ENCODE measurements at regions not wholly inside any gene's neighbourhood (a gene's known extent, or its start where the extent isn't known, plus 50 kb on each side); places are given as distances from the start of the nearest gene placed in this dataset.

DNA sequence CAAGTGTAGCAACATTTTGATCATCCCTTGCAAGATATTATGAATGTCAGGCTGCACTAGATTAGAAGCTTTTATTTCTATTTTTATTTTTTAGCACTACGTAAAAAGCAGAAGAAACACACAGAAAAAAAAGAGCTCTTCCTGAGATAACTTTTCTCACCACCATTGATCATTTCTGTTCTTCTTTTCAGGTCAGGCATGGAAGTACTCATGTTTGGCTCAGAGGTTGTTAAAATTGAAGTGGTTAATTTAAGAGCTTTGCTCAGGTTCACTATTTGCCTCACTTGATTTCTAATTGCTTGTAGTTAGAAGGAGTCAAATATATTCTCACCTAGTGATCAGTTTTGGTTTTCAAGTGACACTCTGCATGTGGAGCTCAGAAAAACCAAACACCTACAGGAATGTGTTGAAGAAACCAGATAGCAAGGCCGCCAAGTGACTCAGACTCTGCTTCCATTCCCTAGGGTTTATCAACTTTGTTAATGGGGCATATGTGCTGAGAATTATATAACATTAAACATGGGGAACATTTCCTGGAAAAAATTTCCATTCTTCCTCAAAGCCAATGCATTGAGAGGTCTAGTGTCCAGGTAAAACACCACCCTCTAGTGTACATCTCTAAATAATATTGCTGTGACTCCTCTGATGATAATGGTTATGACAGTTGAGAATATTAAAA, 679.8 kb downstream of the CETN3 start:
- DNase-seq (ENCODE audit: low read depth in 3 of 3): no peak

DNA sequence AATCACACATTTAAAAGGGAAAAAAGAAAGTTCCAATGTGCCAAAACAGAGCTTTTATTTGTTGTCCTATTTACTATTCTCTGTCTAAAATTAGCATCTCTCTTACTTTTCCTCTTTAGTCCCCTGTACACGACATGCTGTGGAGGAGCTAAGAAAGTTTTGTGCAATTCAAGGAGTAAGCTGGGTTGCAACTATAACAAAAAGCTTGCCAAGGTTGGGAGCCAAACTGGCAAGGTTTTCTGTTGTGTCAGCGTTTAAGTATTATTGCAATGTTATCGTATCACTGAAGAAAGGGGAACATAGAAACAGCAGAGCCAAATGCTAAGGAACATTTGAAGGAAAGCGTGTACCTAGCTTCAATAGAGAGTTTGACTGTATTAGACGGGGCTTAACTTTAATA, 680.8 kb downstream of the CETN3 start:
- DNase-seq (ENCODE audit: low read depth in 3 of 3): no peak

DNA sequence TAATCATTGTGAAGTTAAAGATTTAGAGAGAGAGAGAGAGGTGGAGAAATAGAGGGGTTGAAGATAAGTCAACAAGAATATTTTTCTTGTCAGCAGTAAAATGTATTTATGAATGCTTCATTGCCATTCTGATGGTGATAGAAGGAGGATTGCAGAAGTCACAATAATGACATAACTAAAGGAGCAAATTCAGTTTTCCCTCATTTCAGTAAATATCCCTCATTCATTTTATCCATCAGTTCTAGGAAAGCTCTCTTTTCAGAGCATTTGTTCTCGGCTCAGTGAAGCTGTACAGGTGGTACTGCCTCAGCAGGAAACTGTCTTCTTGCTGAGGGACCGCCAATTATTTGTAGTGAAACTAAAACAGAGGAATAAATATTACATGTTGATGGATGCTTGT, 681.4 kb downstream of the CETN3 start:
- no peak for DNase-seq (ENCODE audit: low read depth in 3 of 3)

DNA sequence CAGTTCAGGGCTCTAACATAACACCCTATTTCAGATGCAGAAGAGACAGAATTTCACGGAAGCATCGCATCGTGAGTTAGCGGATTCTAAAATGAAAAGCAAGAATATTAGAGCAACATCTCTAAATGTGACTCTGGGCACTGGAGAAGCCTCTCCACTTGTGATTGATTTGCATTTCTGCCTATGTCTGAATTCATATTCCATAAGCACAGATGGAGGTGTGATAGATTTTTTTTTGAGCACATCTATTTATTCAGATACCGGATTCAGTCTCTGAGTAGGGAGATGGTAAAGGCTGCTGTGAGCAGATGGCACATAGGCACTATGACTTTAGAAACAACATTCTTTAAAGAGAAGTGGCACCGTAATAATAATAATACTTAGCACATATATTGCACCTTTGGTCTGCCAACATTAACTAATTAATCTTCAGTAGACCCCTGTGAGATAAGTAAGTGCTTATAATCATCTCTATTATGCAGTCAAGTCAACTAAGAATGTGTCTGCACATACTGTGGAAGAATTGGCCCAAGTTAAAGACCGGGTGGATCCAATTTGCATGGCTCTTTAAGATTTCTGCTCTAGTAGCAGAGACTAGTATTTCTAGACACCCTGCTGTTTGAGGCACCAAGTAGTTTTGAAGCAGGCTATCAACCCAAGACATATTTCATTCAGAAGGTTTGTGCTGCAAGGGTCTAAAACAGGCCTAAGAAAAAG, 685.0 kb downstream of the CETN3 start:
- DNase-seq (ENCODE audit: low read depth in 3 of 3): no peak

DNA sequence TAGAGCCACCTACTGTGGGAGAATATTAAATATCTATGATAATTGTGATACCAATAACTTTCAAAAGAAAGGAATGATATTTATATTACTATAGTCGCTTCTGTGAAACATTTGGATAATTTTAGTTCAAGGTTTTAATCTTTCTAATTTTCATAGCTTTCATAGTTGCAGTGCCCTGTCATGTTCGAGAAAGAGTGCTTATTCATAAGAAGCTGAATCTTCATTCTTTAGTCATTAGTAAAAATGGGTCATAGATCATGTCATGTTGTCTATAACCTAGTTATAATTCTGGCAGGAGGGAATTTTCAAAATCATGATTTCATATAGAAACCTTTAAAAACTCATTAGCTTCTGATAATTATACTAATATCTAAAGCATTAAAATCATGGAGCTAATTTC, 685.6 kb downstream of the CETN3 start:
- DNase-seq (ENCODE audit: low read depth in 3 of 3): no peak

DNA sequence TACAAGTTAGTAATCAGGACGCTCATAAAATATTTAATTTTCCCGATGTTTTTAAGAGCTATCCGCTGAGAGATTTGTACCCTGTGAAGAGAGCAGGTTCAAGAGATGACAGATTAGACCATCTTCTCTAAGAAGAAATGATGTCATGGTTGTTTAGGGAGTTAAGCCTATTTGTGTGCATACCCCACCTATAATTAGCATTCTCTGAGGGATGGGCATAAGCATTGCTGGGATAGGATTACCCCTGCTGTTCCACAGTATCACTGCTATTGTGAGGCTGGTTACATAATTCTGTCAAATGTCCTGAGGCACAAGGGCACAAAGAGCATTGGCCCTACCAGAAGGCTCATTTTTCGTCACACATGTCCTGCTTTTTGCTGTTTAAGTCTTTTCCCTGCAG, 687.0 kb downstream of the CETN3 start:
- no peak for DNase-seq (ENCODE audit: low read depth in 3 of 3)

DNA sequence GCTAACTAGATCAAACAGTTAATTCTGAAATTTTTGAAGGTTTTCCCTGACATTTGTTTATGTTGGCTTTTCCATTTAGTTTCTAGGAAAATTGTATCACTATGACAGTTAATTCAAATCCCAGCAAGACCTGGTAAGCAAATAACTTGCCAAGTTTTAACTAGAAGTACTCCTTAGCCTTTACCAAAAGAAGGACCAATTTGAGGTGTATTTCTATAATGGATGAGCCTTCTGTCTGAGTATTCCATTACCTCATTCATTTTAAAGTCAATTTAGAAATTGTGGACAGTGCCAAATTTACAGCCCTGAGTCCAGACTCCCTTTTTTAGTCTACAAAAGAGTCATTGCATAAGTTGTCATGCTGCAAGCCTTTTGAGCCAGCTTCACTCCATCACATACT, 687.6 kb downstream of the CETN3 start:
- DNase-seq (ENCODE audit: low read depth in 3 of 3): no peak

DNA sequence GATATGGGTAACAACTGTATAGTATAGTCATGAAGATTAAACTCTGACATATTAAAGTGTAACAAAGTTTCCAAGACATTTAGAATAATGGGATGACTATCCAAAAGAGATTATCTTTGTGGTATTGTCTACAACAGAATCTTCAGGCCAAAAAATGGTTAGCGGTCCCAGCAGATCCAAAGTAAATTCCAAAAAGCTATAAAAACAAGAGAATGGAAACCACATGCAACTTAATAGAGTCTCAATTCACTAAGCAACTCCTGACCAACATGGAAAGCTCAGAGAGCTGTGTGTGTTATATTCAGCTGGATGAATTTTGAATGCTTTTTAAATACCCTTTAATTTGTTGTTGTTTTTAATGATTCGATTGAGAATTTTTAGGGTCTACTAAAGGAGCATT, 688.2 kb downstream of the CETN3 start:
- DNase-seq (ENCODE audit: low read depth in 3 of 3): no peak

DNA sequence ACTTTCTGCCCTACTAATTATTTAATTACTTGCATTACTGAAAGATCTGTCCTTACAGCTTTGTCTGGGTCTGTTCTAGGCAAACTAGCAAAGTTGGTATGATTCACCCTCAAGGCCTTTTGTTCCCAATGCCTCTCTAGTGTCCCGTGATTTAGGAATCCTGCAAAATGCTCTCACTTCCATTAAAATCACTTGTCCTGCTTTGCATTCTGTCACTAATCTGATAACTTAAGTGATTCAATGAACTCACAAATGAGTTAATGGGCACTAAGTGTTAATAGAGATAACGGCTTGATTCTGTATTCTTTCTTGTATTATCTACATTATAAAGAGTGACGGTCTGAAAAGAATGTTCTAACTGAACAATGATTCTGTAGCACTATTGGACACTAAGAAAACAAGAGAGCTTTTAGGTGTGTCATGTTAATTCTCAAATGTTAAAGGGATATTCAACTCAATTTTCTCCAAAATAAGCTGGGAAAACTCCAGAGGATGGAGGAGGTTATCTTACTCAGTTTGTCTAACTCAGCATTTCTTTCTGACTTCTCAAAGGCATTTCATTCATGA, 697.3 kb downstream of the CETN3 start:
- no peak for DNase-seq (ENCODE audit: low read depth in 3 of 3)

DNA sequence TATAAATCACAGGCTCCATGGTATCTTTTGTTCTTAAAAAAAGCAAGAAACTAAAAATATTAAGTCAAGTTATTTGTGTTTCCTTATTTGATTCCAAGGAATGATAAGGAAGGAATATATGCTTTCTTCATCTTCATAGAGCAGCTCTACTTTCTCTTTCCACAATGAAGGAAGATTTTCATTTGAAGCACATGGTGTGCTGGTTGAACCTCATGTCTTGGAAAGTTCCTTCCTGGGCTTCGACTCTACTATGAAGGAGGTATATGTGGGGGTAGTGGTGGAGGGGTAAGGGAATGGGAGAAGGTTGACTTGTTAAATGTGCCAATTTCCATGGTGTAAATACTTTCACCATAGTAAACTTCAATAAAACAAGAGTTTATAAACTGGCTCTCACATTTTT, 698.0 kb downstream of the CETN3 start:
- DNase-seq (ENCODE audit: low read depth in 3 of 3): no peak

DNA sequence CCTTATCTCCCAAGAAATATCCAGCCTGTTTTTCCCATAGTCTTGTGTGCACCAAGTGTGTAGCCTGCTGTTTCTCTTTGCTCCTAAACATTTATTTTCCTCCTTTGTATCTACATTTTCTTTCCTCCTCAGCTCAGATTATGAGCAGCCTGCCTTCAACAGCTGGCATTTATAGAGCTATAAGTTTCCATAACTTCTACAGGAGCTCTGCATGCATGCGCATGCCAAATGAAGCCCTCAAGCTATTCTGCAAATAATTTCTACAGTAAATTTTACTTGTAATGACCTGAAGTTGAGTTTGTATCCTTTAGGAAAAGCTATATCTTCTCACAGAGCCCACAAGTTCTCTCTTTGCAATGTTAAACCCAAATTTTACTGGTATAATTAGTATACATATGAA, 699.5 kb downstream of the CETN3 start:
- DNase-seq (ENCODE audit: low read depth in 3 of 3): no peak

DNA sequence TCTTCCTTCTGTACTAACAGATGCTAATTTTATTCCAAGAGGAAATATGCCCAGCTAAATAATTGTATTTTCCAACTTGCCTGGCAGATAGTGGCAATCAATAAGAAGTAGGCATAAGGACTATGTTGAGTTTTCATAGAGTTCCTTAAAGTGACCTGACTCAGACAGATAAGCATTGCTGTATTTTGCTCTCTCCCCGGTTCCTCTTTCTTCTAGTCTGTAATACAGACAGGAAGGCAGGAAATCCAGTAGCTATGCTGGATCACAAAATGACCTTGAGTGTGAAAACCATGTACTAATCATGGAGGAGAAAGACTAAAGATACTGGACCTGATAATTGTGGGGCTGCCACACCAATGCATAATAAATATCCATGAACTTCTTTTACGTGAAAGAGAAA, 701.7 kb downstream of the CETN3 start:
- no peak for DNase-seq (ENCODE audit: low read depth in 3 of 3)

DNA sequence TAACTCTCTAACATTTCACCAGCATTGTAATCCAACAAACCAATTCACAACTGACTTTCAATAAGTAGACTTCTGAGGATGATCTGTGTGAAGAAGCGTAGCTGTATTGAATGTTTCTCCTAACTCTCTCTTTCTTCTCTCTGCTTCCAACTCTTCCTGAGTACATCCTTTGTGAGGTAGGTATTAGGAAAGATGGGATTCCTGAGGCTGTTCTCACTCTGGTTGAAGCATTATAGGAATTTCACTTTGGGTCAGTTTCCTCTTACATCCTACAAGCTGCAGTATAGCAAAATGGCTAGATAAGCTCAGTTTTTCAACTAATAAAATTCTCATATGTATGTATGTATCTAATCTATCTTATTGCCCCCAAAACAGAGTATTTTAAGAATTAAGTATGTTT, 702.8 kb downstream of the CETN3 start:
- no peak for DNase-seq (ENCODE audit: low read depth in 3 of 3)

DNA sequence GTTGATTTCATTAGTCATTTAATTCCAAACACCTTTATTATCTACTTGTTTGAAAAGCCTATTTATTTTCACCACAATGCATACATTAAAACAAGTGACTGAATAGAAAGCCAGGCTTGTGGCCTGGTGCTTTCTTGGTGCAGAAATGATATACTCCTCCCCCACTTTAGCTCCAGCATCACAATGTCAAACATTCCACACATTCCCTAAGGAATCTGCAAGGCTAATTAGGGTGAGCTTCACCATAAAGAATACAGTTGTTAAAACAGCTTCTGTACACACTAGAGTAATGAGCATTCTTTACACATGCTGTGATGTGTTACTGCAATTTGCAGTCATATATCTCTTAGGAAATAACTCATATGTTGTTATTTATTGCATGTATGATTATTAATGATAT, 705.7 kb downstream of the CETN3 start:
- DNase-seq (ENCODE audit: low read depth in 3 of 3): no peak

DNA sequence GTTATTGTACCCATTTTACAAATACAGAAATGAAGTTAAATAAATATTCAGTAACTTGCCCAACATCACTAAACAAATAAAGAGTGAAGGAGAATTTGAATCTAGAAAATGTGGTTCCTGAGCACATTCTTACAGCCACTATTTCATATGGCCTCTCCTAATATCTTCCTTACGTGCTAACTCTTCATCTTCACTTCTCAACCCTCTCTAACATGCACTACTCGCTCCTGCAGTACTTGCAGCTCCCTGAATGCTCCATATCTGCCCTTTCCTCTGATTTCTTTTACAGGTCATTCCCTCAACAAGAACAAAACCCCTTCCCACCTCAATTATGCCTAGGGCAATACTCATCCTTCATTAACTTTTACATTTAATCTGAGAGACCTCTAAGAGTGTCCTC, 711.5 kb downstream of the CETN3 start:
- DNase-seq (ENCODE audit: low read depth in 3 of 3): no peak

DNA sequence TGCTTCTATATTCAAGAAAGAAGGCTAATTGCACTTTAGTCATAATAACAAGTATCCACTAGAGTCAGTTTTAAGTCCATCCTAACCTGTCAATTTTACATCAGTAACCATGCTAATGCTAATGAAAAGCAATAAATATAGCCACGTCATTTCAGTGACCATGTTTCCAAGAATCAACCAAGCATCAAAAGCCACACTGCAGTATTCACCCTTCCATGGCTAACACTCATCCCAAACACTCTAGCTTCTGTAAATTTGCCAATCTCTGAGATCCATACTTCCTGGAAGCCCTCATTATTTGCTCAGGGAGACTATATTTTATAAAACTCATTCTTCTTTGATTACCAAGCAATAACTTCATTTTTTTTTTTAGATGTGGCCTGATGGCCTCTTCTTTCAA, 712.0 kb downstream of the CETN3 start:
- no peak for DNase-seq (ENCODE audit: low read depth in 3 of 3)

DNA sequence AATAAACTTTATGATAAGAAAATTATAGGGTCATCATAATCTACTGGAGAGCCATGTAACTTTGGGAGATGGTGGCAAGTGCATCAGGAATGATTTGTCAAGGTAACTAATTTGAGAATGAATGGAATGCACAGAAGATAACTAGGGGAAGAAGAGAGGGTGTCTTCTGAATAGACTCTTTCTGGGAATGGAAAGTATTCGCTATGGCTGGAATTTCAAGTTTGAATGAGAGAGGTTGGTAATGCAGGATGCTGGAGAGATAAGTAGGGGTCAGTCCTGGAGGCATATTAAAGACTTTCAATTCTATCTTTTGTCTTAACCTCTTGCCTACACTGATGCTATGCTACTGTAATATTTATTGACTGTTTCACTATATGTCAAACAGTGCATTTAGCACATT, 714.2 kb downstream of the CETN3 start:
- DNase-seq (ENCODE audit: low read depth in 3 of 3): no peak

DNA sequence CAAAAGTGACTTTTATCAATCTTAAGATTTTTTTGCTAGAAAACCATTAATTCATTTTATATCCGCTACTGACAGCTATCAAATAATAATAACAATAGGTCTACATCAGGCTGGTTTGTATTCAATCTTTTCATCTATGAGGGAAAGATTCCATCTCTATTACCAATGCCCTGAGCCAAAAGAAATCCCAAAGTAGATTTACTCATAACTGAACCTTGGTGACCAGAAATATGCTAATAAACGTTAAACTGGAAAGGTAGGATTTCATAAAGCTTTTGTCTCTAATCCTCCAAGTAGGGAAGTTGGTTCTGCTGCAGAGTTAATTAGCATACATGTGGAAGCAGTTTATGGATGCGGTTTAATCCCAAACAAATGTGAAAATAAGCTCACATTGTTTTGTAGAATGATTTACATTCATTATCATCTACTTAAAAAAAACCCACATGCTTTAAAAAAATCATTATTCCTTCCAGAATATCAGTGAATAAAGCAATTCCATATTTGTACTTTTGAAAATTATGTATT, 715.5 kb downstream of the CETN3 start:
- no peak for DNase-seq (ENCODE audit: low read depth in 3 of 3)

DNA sequence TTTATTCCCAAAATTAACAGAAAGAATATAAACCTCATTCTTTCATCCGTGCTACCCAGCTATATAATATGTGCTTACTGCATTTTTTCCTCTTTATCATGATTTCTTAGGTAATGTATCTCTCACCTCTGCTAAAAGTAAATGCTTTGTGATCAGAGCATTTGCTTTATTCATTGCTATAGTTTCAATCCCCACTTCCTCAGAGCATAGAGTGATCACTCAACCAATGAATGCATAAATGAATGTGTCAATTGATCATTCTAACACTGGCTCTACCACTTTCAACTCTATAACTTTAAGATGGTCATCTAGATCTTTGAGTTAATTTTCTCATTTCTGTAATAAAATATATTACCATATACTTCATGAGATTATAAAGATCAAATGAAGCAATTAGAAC, 719.2 kb downstream of the CETN3 start:
- DNase-seq (ENCODE audit: low read depth in 3 of 3): no peak

DNA sequence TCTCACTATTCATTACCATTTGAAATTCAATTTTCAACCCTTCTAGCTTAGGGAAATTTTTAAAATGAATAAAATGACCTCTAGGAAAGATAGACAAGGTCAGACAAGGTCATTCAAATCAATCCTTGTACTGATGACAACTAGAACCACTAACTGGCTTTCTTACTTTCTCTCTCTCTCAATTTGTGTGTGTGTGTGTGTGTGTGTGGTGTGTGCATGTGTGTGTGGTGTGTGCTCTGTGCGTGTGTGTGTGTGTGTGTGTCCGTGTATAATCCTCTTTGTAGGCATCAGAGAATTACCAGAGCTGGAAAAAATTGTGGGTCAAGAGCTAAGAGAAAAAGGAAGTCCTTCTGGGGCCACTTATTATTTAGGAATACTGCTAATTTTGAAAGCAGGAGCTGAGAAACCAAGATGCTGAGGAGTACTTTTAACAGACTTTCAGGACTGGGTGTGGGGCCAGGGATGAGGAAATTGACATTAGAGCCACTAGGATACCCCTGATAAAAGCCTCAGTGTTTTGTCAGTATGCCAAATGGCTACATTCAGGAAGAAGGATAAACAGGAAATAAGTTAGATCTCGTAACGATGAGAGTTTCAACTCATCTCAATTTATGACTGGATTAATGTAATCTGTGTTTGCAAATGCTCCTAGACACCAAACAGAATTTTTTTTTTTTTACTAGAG, 723.3 kb downstream of the CETN3 start:
- no peak for DNase-seq (ENCODE audit: low read depth in 3 of 3)

DNA sequence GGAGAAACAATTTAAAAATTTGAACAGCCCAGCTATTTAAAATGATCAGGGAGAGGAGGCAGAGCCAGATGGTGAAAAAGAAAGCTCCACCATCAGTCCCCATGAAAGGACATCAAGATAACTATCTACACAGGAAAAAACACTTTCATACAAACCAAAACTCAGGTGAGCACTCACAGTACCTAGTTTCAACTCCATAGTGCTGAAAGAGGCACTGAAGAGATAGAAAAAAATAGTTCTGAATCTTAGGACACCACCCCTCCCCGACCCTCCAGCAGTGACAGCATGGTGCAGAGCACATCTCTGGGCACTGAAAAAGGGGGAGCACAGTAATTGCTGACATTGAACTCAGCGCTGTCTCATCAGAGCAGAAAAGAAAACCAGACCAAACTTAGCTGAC, 732.9 kb downstream of the CETN3 start:
- no peak for DNase-seq (ENCODE audit: low read depth in 3 of 3)

DNA sequence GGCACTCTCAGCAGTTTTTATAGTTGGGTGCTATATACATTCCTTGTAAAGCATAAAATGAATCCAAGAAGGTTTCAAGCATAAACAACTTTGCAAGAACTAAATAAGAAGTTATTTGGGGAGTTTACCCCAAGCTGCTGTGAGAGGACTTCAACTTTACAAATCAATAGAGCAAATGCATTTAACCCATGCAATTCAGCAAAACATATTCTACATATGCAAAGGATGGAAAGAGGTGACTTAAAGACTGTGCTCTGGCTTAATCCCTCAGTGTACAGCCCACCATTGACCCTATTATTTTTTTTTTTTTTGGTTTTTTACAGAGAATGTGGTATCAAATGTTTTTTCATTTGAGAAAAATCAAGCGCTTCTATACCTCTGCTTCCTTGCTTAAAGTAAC, 736.5 kb downstream of the CETN3 start:
- DNase-seq (ENCODE audit: low read depth in 3 of 3): no peak

DNA sequence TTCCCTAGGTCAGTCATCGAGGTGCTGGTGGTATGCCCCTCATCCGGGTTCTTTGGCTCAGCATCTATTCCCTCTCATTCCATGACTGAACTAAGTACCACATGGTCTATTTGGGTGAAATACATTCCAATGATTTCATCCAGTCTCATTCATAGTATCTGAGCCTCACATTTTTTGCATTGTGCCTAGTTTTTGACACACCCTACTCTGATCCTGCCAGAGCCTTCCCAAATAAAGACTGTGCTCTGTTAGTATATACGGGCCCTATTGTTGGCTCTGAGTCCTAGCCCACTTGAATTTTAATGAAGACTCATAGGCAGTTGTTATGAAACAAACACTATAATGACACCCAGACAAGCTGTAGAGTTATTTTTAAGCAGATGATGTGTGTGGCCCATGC, 740.7 kb downstream of the CETN3 start:
- no peak for DNase-seq (ENCODE audit: low read depth in 3 of 3)
